Thymus (tissue), 11 donors: ENCODE measurements at regions not wholly inside any gene's neighbourhood (a gene's known extent, or its start where the extent isn't known, plus 50 kb on each side); places are given as distances from the start of the nearest gene placed in this dataset.
"Not testable (repeated sequence)": the region's sequence is repeated elsewhere in the genome, so short reads cannot be mapped to it uniquely, and the experiment has no call there.

Source experiments
- DNase-seq, 9 donors: peaks; one replicate each; pipeline ENCODE4 v3.0.0-alpha.2; 2013; ENCODE audit warnings: low spot score in 9 of 9, low read depth in 6 of 9, missing footprints in 1 of 9
- H3K27ac ChIP-seq, 2 donors: one replicate each; pipeline ENCODE4 v1.5.1; 2013; ENCODE audit warnings: control low read depth in 1 of 2, low read depth in 1 of 2, low read length in 1 of 2, mild to moderate bottlenecking in 1 of 2, moderate library complexity in 1 of 2
- H3K27me3 ChIP-seq, 2 donors: one replicate each; pipeline ENCODE4 v1.5.1; 2013; ENCODE audit warnings: low read length in 1 of 2; ENCODE audit not compliant: control insufficient read depth in 2 of 2, insufficient read depth in 1 of 2
- H3K36me3 ChIP-seq, 2 donors: one replicate each; pipeline ENCODE4 v1.5.1; 2013; ENCODE audit warnings: low read length in 1 of 2, mild to moderate bottlenecking in 1 of 2, moderate library complexity in 1 of 2; ENCODE audit not compliant: control insufficient read depth in 2 of 2, insufficient read depth in 2 of 2
- H3K4me1 ChIP-seq, 2 donors: one replicate each; pipeline ENCODE4 v1.5.1; 2013; ENCODE audit warnings: low read length in 2 of 2; ENCODE audit not compliant: control insufficient read depth in 2 of 2, insufficient read depth in 2 of 2
- H3K4me3 ChIP-seq, 2 donors: one replicate each; pipeline ENCODE4 v1.5.1; 2013; ENCODE audit warnings: low read length in 2 of 2, control low read depth in 1 of 2, mild to moderate bottlenecking in 1 of 2
- H3K9me3 ChIP-seq, 2 donors: one replicate each; pipeline ENCODE4 v1.5.1; 2013; ENCODE audit warnings: low read length in 1 of 2, mild to moderate bottlenecking in 1 of 2; ENCODE audit not compliant: control insufficient read depth in 2 of 2, insufficient read depth in 1 of 2
- WGBS: extraction: QIAGEN DNeasy Blood & Tissue Kit; methylation state at CpG from one replicate; pipeline ENCODE4 v1.1.7; 2013; 5-methylcytosine and 5-hydroxymethylcytosine counted together
- donor health status: healthy.

- WGBS = 96% methylated on average over 2 of the region's 2 CpGs
- no peaks in the 10 kb centered on the region for H3K36me3 ChIP-seq
- no peaks in the 10 kb centered on the region for H3K27me3 ChIP-seq
- no peak overlapping the region for H3K4me3 ChIP-seq
- H3K27ac ChIP-seq = no peak overlapping the region
- H3K4me1 ChIP-seq = no peaks in the 10 kb centered on the region
- DNase-seq = no peak
- no peaks in the 10 kb centered on the region for H3K9me3 ChIP-seq
Measured at GRCh38 chr5:144040615-144041305, 129.7 kb downstream of the YIPF5 start.

GRCh38 chr5:144042156-144042555, 128.3 kb downstream of the YIPF5 start:
- no peak overlapping the region for H3K4me3 ChIP-seq

GRCh38 chr5:144048259-144048856, 122.1 kb downstream of the YIPF5 start:
- peaks cover 0 to 2% of the 10 kb centered on the region in 2 donors for H3K27me3 ChIP-seq
- no peak overlapping the region for H3K4me3 ChIP-seq
- WGBS = 89% methylated on average over 9 of the region's 9 CpGs
- H3K36me3 ChIP-seq = no peaks in the 10 kb centered on the region
- H3K9me3 ChIP-seq = no peaks in the 10 kb centered on the region
- DNase-seq = no peak
- no peak overlapping the region for H3K27ac ChIP-seq
- no peaks in the 10 kb centered on the region for H3K4me1 ChIP-seq

More at GRCh38 chr5:144042156-144042555, 128.3 kb downstream of the YIPF5 start:
- Histone ChIP-seq H3K4me1 (no peaks in the 10 kb centered on the region), H3K36me3 (no peaks in the 10 kb centered on the region), H3K27me3 (no peaks in the 10 kb centered on the region), H3K9me3 (no peaks in the 10 kb centered on the region), H3K27ac (no peak overlapping the region)
- WGBS = 88% methylated on average over 7 of the region's 7 CpGs
- no peak for DNase-seq

- peaks cover 0 to 10% of the 10 kb centered on the region in 2 donors for H3K9me3 ChIP-seq
- H3K27ac ChIP-seq, DNase-seq, H3K4me3 ChIP-seq, H3K4me1 ChIP-seq, H3K36me3 ChIP-seq, H3K27me3 ChIP-seq: not testable (repeated sequence)
- 97% methylated on average over 6 of the region's 6 CpGs for WGBS
Measured at GRCh38 chr5:144055391-144055790, 115.1 kb downstream of the YIPF5 start.

GRCh38 chr5:144060091-144060490, 110.4 kb downstream of the YIPF5 start:
- H3K4me3 ChIP-seq, H3K27ac ChIP-seq, H3K4me1 ChIP-seq, DNase-seq, H3K9me3 ChIP-seq, H3K36me3 ChIP-seq, H3K27me3 ChIP-seq: not testable (repeated sequence)
- whole genome bisulfite sequencing = 96% methylated on average over 2 of the region's 2 CpGs

- no peaks in the 10 kb centered on the region for H3K27me3 ChIP-seq
- 88% methylated on average over 2 of the region's 2 CpGs for WGBS
- DNase-seq = no peak
- no peaks in the 10 kb centered on the region for H3K36me3 ChIP-seq
- peaks cover 0 to 3% of the 10 kb centered on the region in 2 donors for H3K9me3 ChIP-seq
- H3K4me3 ChIP-seq = no peak overlapping the region
- no peak overlapping the region for H3K27ac ChIP-seq
- H3K4me1 ChIP-seq = no peaks in the 10 kb centered on the region
Measured at GRCh38 chr5:144060598-144060997, 109.9 kb downstream of the YIPF5 start.

GRCh38 chr5:144065786-144066185, 104.7 kb downstream of the YIPF5 start:
- Histone ChIP-seq H3K27me3 (no peaks in the 10 kb centered on the region), H3K9me3 (no peaks in the 10 kb centered on the region), H3K36me3 (no peaks in the 10 kb centered on the region), H3K4me3 (no peak overlapping the region), H3K27ac (no peak overlapping the region), H3K4me1 (no peaks in the 10 kb centered on the region)
- 98% methylated on average over 2 of the region's 2 CpGs for WGBS
- DNase-seq = no peak

- Histone ChIP-seq H3K27ac (no peak overlapping the region), H3K36me3 (no peaks in the 10 kb centered on the region), H3K9me3 (no peaks in the 10 kb centered on the region), H3K27me3 (no peaks in the 10 kb centered on the region), H3K4me1 (no peaks in the 10 kb centered on the region), H3K4me3 (no peak overlapping the region)
- DNase-seq = no peak
Measured at GRCh38 chr5:144072518-144072927, 97.9 kb downstream of the YIPF5 start.

GRCh38 chr5:144076521-144077083, 93.9 kb downstream of the YIPF5 start:
- Histone ChIP-seq H3K4me1 (no peaks in the 10 kb centered on the region), H3K9me3 (no peaks in the 10 kb centered on the region), H3K27ac (no peak overlapping the region), H3K4me3 (no peak overlapping the region), H3K36me3 (no peaks in the 10 kb centered on the region), H3K27me3 (no peaks in the 10 kb centered on the region)
- 87% methylated on average over 1 of the region's 1 CpG for WGBS
- DNase-seq = no peak
